ENCODE measurements at regions not wholly inside any gene's neighbourhood (a gene's known extent, or its start where the extent isn't known, plus 50 kb on each side); places are given as distances from the start of the nearest gene placed in this dataset.
"Not testable (repeated sequence)": the region's sequence is repeated elsewhere in the genome, so short reads cannot be mapped to it uniquely, and the experiment has no call there.

- Mint-ChIP-seq H3K27ac (ENCODE audit: unreplicated experiment) (peak overlapping the region; percentile 75), H3K27me3 (ENCODE audit: low read depth) (no peaks in the 10 kb centered on the region), H3K9me3 (peaks cover 3% of the 10 kb centered on the region), H3K4me1 (no peaks in the 10 kb centered on the region), H3K4me3 (no peak overlapping the region), H3K36me3 (ENCODE audit: low read depth) (no peaks in the 10 kb centered on the region)
- no peak for TF ChIP-seq CTCF (conservative IDR thresholded peaks at IDR 0.05)
- DNase-seq (ENCODE audit: low read depth, low spot score), result no peak
Observed at GRCh38 chr9:108394726-108395125, 461.1 kb downstream of the ACTL7B start.

DNA sequence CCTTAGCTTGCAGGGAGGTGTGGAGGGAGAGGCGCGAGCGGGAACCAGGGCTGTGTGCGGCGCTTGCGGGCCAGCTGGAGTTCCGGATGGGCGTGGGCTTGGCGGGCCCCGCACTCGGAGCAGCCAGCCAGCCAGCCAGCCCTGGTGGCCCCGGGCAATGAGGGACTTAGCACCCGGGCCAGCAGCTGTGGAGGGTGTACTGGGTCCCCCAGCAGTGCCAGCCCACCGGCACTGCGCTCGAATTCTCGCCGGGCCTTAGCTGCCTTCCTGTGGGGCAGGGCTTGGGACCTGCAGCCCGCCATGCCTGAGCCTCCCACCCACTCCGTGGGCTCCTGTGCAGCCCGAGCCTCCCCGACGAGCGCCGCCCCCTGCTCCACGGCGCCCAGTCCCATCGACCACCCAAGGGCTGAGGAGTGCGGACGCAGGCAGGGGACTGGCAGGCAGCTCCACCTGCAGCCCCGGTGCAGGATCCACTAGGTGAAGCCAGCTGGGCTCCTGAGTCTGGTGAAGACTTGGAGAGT lies 462.2 kb downstream of the ACTL7B start:
- not testable (repeated sequence) for H3K27me3 Mint-ChIP-seq (ENCODE audit: low read depth); DNase-seq (ENCODE audit: low read depth, low spot score); H3K27ac Mint-ChIP-seq (ENCODE audit: unreplicated experiment); H3K36me3 Mint-ChIP-seq (ENCODE audit: low read depth); H3K4me1 Mint-ChIP-seq; H3K4me3 Mint-ChIP-seq; H3K9me3 Mint-ChIP-seq

DNA sequence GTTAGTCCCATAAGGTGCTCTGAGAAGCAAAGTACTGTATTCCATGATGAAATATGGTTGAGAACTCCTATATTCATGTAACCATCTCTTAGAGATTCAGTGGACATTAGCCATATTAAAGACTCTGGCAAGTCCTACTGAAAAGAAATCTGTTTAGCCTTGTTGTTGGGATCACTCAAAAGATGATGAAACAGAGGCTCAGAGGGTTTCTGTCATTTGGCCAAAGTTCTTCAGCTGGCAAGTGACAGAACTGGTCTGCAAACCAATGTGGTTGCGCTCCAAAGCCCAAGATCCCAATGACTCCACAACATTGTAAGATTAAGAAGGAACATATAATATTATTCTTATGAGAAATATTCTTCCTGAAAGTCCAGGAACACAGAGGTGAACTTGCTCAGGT lies 462.9 kb downstream of the ACTL7B start:
- no peak for DNase-seq (ENCODE audit: low read depth, low spot score)

DNA sequence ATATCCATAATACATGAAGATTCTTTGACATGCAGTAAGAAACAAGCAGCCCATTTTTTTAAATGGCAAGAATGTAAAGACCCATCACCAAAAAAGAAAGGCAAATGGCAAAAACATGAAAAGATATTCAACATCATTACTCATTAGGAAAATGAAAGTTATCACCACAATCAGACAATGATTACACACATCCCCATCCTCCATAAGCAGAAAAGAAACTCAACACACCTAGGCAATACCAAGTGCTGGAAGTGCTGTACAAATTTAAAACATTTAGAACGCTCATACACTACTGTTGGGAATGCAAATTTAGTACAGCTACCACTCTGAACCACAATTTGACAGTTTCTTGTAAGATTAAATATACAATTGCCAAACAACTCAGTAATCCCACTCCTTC lies 466.7 kb downstream of the ACTL7B start:
- Mint-ChIP-seq H3K4me1 (no peaks in the 10 kb centered on the region), H3K27me3 (ENCODE audit: low read depth) (peaks cover 3% of the 10 kb centered on the region), H3K4me3 (no peak overlapping the region), H3K9me3 (peaks cover 2% of the 10 kb centered on the region), H3K27ac (ENCODE audit: unreplicated experiment) (no peak overlapping the region), H3K36me3 (ENCODE audit: low read depth) (no peaks in the 10 kb centered on the region)
- no peak for DNase-seq (ENCODE audit: low read depth, low spot score)
- TF ChIP-seq CTCF (conservative IDR thresholded peaks at IDR 0.05), result no peak

More for the DNA sequence above, 462.9 kb downstream of the ACTL7B start:
- H3K36me3 Mint-ChIP-seq (ENCODE audit: low read depth), result no peaks in the 10 kb centered on the region
- TF ChIP-seq CTCF (conservative IDR thresholded peaks at IDR 0.05), result no peak
- H3K4me1 Mint-ChIP-seq, result no peaks in the 10 kb centered on the region
- no peak overlapping the region for H3K27ac Mint-ChIP-seq (ENCODE audit: unreplicated experiment)
- peaks cover 3% of the 10 kb centered on the region for H3K9me3 Mint-ChIP-seq
- peaks cover 3% of the 10 kb centered on the region for H3K27me3 Mint-ChIP-seq (ENCODE audit: low read depth)
- no peak overlapping the region for H3K4me3 Mint-ChIP-seq

DNA sequence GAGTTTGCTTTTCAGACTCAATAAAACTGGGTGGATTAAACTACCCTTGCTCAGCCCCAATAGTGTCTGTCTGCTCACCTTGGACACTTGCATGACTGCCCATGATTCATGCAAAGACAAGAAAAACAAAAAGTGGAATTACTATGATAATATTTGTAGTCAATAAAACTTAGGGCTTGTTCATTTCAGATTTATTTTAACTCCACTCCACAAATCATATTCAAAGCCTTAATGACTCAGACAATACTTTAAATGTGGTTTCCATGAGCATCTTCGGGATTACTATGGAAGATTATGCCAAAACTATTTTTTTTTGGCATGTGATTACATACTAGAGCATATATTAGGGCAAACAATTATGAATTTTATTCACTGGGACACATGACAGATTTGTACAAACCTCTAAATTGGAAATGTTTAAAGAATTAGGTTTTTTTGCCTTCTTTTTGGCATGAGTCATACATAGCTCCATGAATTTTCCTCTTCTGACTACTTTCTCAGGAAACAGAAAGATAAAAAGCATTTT lies 468.9 kb downstream of the ACTL7B start:
- DNase-seq (ENCODE audit: low read depth, low spot score), result no peak
- peaks cover 3% of the 10 kb centered on the region for H3K27me3 Mint-ChIP-seq (ENCODE audit: low read depth)
- no peaks in the 10 kb centered on the region for H3K36me3 Mint-ChIP-seq (ENCODE audit: low read depth)
- H3K9me3 Mint-ChIP-seq, result peaks cover 2% of the 10 kb centered on the region
- H3K27ac Mint-ChIP-seq (ENCODE audit: unreplicated experiment), result no peak overlapping the region
- H3K4me1 Mint-ChIP-seq, result no peaks in the 10 kb centered on the region
- no peak for TF ChIP-seq CTCF (conservative IDR thresholded peaks at IDR 0.05)
- H3K4me3 Mint-ChIP-seq, result no peak overlapping the region

GRCh38 chr9:108386032-108386431 lies 469.8 kb downstream of the ACTL7B start:
- no peak overlapping the region for H3K27ac Mint-ChIP-seq (ENCODE audit: unreplicated experiment)
- no peak for TF ChIP-seq CTCF (conservative IDR thresholded peaks at IDR 0.05)
- DNase-seq (ENCODE audit: low read depth, low spot score), result no peak
- H3K4me1 Mint-ChIP-seq, result no peaks in the 10 kb centered on the region
- H3K36me3 Mint-ChIP-seq (ENCODE audit: low read depth), result no peaks in the 10 kb centered on the region
- no peak overlapping the region for H3K4me3 Mint-ChIP-seq
- H3K27me3 Mint-ChIP-seq (ENCODE audit: low read depth), result peaks cover 3% of the 10 kb centered on the region
- H3K9me3 Mint-ChIP-seq, result peaks cover 2% of the 10 kb centered on the region

Data from neural crest cell (in vitro differentiated cells).